GM04504 (cell line): ENCODE measurements at regions not wholly inside any gene's neighbourhood (a gene's known extent, or its start where the extent isn't known, plus 50 kb on each side); places are given as distances from the start of the nearest gene placed in this dataset.

Experiments
- DNase-seq: peaks from one replicate; pipeline ENCODE4 v3.0.0-alpha.2; 2012; ENCODE audit warnings: low read depth

GRCh38 chr12:132407451-132407961, 78.1 kb upstream of the GALNT9 start:
- no peak for DNase-seq

DNA sequence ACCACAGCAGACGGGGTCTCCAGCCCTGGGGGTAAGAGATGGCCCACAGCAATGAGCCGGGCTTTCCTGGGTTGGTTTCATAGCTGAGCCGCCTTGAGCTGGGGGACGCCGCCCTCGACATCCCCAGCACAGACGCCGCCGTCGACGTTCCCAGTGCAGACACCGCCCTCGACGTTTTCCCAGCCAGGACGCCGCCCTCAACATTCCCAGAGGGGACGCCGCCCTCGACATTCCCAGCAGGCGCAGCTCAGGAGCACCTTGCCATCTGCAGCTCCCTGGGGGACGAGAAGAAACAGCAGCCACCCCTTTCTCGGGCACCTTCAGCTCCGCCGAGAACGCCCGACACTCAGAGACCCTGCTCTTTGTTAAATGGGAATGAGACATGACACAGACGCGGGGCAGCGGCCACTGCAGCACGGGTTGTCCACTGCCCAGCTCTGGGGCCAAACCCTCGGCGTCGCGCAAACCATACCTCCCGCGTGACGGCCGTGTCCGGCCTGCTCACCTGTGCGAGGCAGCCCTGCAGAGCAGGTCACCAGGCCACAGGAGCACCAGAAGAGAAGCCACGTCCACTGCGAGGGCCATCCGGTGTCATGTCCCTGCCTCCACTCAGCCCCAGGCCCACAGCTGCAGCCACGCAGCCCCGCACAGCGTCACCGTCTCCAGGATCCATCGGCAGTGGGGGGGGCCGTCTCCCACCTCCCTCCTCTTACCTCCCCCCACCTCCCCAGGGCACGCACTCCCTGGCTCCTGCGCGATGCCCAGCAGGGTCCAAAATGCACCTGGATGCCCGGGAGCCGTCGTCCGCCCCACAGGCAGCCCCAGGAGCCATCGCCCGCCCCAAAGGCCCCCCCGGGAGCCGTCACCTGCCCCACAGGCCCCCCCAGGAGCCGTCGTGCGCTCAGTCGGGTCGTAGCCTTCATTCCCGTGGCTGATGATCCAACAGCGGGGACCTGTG, 77.4 kb upstream of the GALNT9 start:
- no peak for DNase-seq

- DNase-seq: no peak
Measured at GRCh38 chr12:132405742-132406251, 76.4 kb upstream of the GALNT9 start.

- DNase-seq: no peak
Measured at GRCh38 chr12:132404951-132405741, 75.8 kb upstream of the GALNT9 start.

GRCh38 chr12:132404435-132404855, 75.1 kb upstream of the GALNT9 start:
- DNase-seq: no peak

DNA sequence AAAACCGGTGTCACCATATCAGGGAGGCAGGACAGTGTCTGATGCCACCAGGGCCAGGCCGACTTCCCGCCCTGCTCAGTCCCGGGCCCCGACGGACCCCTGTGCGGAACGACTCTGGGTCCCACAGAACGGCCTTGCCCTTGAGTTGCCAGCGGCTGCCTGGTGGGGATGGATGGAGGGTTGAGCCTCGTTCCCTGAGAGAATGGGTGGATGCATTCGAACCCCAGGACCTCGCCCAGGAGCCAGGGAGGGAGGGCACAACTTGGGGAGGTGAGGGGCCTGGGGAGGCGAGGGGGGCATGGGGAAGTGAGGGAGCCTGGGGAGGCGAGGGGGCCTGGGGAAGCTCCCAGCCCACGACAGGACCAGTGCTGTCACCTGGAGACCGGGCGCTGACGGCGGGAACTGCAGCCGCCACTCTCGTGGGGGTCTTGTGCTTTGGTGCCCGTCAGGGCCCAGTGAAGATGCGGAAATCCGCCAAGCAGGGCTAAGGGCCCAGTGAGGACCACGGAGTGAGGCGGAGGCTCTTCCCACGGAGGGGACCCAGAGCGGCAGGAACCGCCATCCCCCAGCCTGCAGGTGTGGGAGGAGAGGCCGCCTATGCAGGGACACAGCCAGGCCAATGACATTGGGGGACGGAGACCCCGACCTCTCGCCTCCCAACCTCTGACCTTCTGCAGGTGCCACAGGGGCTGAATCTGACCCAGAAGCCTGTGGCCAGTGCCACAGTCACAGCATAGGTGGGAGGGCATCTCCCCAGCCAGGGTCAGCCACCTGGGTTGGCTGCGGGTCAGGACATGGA, 74.4 kb upstream of the GALNT9 start:
- DNase-seq: no peak

- DNase-seq: no peak
Measured at GRCh38 chr12:132402831-132403416, 73.5 kb upstream of the GALNT9 start.

DNA sequence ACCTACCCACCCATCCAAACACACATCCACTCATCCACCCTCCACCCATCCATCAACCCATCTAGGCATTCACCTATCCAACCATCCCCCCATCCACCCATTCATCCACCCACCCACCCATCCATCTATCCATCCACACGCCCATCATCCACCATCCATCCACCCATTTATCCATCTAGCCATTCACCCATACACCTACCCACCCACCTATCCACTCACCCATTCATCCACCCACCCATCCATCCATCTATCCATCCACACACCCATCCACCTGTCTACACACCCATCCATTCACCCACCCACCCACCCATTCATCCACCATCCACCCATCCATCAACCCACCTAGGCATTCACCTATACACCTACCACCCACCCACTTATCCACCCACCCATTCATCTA, 72.6 kb upstream of the GALNT9 start:
- no peak for DNase-seq

DNA sequence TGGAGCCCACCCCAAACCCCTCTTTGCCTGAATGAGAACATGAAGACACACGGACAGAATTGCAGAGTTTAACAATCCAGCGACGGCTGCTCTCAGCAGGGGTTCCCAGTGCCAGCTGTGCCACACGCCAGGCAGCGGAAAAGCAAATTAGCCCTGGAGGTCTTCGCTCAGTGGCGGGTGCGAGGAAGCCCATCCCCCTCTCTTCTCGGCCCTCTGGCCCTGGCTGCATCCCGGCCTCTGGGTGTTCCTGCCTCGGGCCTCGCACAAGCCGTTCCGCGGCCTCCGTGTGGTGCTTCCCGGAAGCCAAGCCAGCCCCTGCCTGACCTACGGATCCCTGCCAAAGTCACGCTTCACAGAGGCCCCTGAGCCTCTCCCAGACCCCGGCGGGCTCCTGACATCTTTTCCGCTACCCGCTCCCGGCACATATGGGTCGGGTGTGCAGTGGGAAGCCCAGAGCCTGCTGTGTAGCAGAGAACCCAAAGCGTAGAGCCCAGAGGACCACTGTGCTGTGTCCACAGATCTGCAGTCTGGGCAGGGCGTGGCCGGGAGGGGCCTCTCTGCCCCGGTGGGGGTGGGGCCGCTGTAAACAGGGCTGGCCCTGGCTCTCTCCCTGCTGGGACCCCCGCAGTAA, 70.7 kb upstream of the GALNT9 start:
- no peak for DNase-seq

DNA sequence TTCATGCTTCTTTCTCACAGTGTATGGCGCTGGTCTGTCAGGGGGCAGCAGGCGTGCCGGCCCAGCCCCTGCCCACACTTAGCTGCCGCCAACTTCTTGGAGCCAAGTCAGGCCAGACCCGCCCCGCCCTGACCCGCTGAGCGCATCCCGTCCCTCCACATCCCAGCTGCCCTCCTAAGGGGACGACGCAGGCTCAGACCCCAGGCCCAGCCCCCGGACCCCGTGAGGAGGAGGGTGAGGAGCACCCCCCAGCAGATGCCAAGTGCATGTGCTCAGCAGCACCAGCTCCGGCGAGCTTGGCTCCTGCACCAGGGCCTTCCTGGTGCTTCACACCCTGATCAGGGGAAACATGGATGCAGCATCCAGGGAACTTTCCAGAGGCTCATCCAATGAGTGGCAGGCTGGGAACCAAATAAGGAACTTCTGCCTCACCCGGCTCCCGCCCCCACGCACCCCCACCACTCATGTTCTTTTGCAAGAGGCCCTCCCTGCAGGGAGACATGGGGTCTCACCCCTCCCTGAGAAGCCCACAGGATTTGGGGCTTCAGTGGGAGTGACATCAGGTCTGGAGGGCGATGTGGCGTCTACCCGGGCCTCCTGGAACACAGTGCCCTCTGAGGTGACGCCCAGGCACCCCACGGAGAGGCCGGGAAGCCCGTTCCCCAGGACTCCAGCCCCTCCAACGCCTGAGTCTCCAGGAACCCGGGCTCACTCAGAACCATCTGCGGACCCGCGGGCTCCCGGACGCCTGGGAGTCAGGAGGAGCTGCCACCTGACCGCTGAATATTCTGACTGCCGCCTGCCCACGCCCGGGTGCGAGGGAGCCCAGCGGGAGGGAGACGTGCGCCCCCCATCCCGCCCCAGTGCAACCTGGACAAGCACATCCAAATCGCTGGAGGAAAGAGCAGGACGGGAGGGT, 70.0 kb upstream of the GALNT9 start:
- no peak for DNase-seq

DNA sequence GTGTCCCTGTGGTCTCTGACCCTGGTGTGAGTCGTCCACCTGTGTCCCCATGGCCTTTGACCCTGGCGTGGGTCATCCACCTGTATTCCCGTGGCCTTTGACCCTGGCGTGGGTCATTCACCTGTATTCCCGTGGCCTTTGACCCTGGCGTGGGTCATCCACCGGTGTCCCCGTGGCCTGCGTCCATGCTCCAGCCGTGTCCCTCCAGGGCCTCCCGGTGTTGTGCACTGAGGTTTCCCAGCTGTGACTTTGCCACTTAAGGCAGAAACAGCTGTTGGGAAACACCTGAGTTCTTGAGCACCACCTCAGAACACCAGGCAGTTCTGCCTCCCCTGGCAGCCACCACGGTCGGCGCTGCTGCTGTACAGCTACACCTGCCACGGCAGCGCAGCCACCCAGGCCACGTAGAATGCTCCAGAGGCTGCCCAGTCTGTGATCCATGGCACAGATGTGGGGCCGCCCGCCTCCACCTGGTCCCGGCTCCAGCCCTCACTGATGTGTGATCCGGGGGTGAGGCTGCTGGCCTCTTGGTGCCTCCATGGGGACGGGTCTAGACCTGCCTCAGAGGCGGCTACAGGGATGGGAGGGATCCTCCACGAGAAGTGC, 69.1 kb upstream of the GALNT9 start:
- DNase-seq: no peak

DNA sequence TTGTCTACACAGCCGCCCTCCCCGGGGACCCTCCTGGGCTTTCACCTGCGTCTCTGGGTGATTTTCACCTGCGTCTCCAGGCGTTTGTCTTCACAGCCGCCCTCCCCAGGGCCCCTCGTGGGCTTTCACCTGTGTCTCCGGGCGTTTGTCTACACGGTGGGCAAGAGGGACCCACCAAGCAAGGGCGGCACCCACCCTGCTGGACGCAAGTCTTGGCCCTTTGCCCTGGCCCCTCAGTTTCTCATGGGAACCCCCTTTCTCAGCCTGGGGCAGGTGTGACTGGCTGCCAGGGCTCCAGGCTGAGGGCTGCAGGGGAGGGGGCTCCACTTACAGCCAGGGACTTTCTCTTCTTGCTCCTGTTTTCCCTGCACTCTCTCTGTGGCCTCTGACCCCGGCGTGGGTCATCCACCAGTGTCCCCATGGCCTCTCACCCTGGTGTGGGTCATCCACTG, 68.6 kb upstream of the GALNT9 start:
- no peak for DNase-seq

DNA sequence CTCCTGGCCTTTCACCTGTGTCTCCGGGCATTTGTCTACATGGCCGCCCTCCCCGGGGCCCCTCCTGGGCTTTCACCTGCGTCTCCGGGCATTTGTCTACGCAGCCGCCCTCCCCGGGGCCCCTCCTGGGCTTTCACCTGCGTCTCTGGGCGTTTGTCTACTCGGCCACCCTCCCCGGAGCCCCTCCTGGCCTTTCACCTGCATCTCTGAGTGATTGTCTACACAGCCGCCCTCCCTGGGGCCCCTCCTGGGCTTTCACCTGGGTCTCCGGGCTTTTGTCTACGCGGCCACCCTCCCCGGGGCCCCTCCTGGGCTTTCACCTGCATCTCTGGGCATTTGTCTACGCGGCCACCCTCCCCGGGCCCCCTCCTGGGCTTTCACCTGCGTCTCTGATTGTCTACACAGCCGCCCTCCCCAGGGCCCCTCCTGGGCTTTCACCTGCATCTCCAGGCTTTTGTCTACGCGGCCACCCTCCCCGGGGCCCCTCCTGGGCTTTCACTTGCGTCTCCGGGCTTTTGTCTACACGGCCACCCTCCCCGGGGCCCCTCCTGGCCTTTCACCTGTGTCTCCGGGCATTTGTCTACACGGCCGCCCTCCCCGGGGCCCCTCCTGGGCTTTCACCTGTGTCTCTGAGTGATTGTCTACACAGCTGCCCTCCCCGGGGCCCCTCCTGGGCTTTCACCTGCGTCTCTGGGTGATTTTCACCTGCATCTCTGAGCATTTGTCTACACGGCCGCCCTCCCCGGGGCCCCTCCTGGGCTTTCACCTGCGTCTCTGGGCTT, 68.0 kb upstream of the GALNT9 start:
- no peak for DNase-seq

GRCh38 chr12:132396657-132397056, 67.3 kb upstream of the GALNT9 start:
- DNase-seq: no peak

- no peak for DNase-seq
Measured at GRCh38 chr12:132395908-132396305, 66.5 kb upstream of the GALNT9 start.

DNA sequence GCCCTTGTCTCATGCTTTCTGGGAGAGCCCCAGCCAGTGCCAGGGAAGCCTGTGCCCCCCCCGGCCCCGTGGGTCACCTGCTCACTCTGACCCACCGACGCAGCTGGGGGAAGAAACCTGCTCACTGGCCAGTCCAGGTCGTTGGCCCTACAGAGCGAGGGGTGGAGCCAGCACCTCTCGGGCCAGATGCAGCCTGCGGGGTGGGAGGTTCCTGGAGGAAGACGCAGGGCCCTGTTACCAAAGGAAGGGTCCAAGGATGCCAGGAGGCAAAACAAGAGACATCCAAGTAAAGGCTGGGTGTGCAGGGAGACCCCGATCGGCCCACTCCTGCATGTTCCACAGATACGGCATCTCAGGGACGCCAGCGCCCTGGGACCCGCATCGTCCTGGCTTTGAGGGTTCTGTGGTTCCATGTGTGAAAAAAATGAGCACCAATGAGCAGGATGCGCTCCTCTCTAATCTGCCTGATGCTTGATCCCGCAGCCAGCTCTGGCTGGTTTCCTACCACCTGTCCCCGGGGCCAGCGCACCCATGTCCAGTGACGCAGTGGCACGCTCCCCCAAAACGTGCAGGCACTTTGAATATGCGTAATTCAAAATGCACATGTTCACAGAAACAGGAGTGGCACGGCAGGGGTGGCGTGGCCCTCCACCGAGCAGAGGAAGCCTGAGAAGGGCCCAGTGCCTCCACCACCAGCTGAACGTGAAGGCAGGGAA, 66.0 kb upstream of the GALNT9 start:
- DNase-seq: no peak

GRCh38 chr12:132393991-132394949, 64.9 kb upstream of the GALNT9 start:
- no peak for DNase-seq
